PFSK-1 (cell line): ENCODE measurements at regions not wholly inside any gene's neighbourhood (a gene's known extent, or its start where the extent isn't known, plus 50 kb on each side); places are given as distances from the start of the nearest gene placed in this dataset.

ENCODE experiments used
- FOXP2 ChIP-seq: optimal IDR thresholded peaks from 2 replicates; pipeline ENCODE3; 2011; ENCODE audit warnings: borderline replicate concordance, control low read depth, inconsistent platforms; ENCODE audit not compliant: insufficient read depth; ENCODE audit errors: extremely low read length, extremely low read depth
- POLR2AphosphoS5 ChIP-seq: IDR thresholded peaks from 2 replicates; pipeline ENCODE4 v1.6.1; 2012; ENCODE audit warnings: low read depth, mild to moderate bottlenecking, control low read depth, low read length, moderate library complexity
- SIN3A ChIP-seq: IDR thresholded peaks from 2 replicates; pipeline ENCODE4 v1.6.1; 2012; ENCODE audit warnings: mild to moderate bottlenecking, low read length, moderate library complexity, borderline replicate concordance; ENCODE audit not compliant: insufficient read depth
- TAF1 ChIP-seq: IDR thresholded peaks from 2 replicates; pipeline ENCODE4 v1.6.1; 2012; ENCODE audit warnings: low read length, control low read depth, borderline replicate concordance; ENCODE audit not compliant: insufficient read depth
- TF ChIP-seq, protein P1 (sequence below), 2 experiments: IDR thresholded peaks; 2 replicates each; pipeline versions ENCODE4 v1.6.1 to v1.8.0; 2011 to 2012; ENCODE audit warnings: low read depth in 2 of 2, low read length in 2 of 2, control low read depth in 1 of 2, inconsistent platforms in 1 of 2, mild to moderate bottlenecking in 1 of 2, moderate library complexity in 1 of 2; ENCODE audit not compliant: insufficient read depth in 1 of 2

DNA sequence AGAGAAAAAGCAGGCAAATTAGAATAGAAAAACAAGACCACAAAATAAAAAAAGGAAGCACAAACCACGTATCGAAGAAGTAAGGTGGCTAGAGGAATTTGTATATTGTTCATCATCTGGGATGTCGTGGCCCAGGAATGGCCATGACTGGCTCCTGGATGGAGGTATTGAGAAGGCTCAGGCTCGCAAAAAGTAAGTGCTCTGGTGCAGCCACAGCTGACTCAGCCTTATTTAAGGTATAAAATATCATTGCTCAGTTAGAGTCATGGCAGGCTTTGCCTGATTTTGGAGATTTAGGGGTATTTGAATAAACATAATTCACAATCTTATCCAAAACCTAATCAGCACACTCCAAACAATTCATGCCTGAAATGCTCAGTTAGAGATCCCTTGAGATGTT, 78.4 kb upstream of the FANCL start:
- no peak for TF ChIP-seq SIN3A
- TF ChIP-seq, protein P1, sequence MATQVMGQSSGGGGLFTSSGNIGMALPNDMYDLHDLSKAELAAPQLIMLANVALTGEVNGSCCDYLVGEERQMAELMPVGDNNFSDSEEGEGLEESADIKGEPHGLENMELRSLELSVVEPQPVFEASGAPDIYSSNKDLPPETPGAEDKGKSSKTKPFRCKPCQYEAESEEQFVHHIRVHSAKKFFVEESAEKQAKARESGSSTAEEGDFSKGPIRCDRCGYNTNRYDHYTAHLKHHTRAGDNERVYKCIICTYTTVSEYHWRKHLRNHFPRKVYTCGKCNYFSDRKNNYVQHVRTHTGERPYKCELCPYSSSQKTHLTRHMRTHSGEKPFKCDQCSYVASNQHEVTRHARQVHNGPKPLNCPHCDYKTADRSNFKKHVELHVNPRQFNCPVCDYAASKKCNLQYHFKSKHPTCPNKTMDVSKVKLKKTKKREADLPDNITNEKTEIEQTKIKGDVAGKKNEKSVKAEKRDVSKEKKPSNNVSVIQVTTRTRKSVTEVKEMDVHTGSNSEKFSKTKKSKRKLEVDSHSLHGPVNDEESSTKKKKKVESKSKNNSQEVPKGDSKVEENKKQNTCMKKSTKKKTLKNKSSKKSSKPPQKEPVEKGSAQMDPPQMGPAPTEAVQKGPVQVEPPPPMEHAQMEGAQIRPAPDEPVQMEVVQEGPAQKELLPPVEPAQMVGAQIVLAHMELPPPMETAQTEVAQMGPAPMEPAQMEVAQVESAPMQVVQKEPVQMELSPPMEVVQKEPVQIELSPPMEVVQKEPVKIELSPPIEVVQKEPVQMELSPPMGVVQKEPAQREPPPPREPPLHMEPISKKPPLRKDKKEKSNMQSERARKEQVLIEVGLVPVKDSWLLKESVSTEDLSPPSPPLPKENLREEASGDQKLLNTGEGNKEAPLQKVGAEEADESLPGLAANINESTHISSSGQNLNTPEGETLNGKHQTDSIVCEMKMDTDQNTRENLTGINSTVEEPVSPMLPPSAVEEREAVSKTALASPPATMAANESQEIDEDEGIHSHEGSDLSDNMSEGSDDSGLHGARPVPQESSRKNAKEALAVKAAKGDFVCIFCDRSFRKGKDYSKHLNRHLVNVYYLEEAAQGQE (IDR thresholded peaks at IDR 0.05; ENCODE audit: insufficient read depth in 1 of 2, low read depth in 2 of 2, low read length in 2 of 2) = no peak
- no peak for TF ChIP-seq TAF1
- TF ChIP-seq POLR2AphosphoS5 = no peak
- TF ChIP-seq FOXP2 = no peak

DNA sequence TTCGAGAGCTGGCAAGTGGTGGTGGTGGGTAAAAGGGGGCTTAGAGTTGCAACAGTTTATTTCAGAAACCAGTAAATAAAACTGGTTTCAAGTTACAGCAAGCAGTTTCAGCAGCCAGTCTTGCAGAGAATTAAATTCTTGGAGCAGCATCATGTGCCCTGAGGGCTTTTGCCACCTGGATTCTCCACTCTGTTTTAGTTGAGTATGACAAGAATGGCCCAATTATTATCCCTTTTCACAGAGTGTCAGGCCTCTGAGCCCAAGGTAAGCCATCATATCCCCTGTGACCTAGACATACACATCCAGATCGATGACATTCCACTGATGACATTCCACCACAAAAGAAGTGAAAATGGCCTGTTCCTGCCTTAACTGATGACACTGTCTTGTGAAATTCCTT, 72.8 kb upstream of the FANCL start:
- TF ChIP-seq, protein P1 (IDR thresholded peaks at IDR 0.05; ENCODE audit: insufficient read depth in 1 of 2, low read depth in 2 of 2, low read length in 2 of 2) = no peak
- TF ChIP-seq POLR2AphosphoS5 (no peak), TAF1 (no peak), SIN3A (no peak), FOXP2 (no peak)

GRCh38 chr2:58308435-58308834, 67.3 kb upstream of the FANCL start:
- TF ChIP-seq, protein P1 (IDR thresholded peaks at IDR 0.05; ENCODE audit: insufficient read depth in 1 of 2, low read depth in 2 of 2, low read length in 2 of 2) = no peak
- TF ChIP-seq POLR2AphosphoS5 = no peak

DNA sequence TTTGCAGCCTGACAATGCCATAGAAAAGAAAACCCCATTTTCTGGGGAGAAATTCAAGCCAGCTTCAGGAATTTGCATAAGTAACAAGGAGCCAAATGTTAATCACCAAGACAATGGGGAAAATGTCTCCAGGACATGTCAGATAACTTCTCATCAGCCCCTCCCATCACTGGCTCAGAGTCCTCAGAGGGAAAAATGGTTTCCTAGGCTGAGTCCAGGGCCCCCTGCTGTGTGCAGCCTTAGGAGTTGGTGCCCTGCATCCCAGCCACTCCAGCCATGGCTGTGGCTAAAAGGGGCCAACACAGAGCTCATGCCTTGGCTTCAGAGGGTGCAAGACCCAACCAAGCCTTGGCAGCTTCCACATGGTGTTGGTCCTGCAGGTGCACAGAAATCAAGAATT, 63.7 kb upstream of the FANCL start:
- no peak for TF ChIP-seq POLR2AphosphoS5
- TF ChIP-seq SIN3A = no peak
- TF ChIP-seq, protein P1 (IDR thresholded peaks at IDR 0.05; ENCODE audit: insufficient read depth in 1 of 2, low read depth in 2 of 2, low read length in 2 of 2) = no peak
- no peak for TF ChIP-seq FOXP2
- TF ChIP-seq TAF1 = no peak

- TF ChIP-seq FOXP2 = no peak
- no peak for TF ChIP-seq SIN3A
- TF ChIP-seq POLR2AphosphoS5 = no peak
- no peak for TF ChIP-seq TAF1
- TF ChIP-seq, protein P1 (IDR thresholded peaks at IDR 0.05; ENCODE audit: insufficient read depth in 1 of 2, low read depth in 2 of 2, low read length in 2 of 2) = no peak
Observed at GRCh38 chr2:58299123-58299522, 58.0 kb upstream of the FANCL start.
